NCI-H524 treated with DMSO at 0.1 percent for 48 hours (cell line): ENCODE measurements at regions not wholly inside any gene's neighbourhood (a gene's known extent, or its start where the extent isn't known, plus 50 kb on each side); places are given as distances from the start of the nearest gene placed in this dataset.
"Not testable (repeated sequence)": the region's sequence is repeated elsewhere in the genome, so short reads cannot be mapped to it uniquely, and the experiment has no call there.

Source experiments
- DNase-seq: peaks from one replicate; lab custom pipeline; 2025; lab: John Stamatoyannopoulos, UW

DNA sequence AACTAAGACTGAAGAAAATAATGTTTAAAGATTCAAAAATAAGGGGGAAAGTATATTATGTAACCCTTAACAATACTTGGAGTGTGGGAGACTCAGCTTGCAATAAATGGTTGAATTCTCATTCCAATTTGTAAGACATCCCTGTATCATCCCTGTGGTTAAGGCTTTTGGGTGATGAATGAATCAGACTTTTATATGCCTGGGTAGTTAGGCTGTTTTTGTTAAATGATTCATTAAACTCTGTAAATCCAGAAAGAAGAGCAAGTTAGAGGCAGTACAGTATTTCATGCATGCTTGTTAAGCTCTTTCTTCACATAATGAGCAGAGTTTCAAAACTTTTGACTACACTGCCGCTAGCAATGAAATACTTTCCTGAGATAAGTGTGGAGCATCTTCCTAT is 948.8 kb downstream of the SOCS6 start:
- DNase-seq, result no peak

DNA sequence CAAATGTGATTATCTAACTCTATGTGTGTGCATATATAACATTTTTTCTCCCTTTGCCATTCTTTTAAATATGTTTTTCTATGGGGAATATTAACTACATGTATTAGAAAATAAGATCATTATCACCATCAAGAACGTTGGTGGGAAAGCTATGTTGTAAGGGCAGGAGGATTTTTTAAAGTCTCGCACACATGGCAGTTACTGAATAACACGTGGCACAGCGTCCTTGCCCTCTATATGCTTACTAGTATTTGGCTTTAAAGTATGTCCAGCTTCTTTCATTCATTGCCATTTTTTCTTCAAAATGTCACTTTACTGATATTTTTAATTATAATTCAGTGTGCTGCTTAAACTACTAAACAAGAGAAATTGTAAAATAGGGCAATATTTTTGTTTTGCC is 944.3 kb downstream of the SOCS6 start:
- no peak for DNase-seq

DNA sequence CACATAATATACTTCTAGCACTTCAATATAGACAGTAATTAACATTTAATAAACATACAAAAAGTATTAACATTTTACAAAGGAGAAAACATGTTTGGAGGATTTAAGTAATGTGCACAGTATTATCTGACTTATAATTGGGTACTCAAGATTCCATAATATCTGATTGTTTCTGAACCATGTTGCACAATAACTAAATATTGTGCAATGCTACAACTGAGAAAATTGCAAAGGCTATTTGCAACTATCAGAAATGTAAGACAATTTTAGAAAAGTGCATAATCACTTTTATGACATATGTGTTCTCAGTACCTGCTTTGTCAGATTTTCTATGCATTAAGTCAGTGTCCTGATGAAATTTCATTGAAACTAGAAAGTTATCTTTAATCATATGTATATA is 934.6 kb downstream of the SOCS6 start:
- no peak for DNase-seq

DNA sequence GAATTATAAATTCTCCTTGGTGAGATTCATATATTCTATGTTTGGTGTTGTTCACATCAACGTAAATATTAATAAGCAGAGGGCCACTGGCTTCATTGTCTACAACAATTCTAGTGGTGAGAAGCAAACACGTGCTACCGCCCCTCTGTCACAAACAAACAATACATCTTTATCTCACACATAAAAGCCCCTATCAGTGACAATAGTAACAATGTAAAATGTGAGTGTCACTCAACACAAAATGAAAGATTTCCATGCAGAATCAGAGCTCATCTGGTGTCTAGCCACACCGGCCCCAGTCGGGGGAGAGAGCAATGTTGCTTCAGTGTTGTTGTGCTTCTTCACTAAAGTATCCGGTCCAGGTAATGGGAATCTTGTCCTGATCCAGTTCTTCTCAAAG is 932.6 kb downstream of the SOCS6 start:
- no peak for DNase-seq

DNA sequence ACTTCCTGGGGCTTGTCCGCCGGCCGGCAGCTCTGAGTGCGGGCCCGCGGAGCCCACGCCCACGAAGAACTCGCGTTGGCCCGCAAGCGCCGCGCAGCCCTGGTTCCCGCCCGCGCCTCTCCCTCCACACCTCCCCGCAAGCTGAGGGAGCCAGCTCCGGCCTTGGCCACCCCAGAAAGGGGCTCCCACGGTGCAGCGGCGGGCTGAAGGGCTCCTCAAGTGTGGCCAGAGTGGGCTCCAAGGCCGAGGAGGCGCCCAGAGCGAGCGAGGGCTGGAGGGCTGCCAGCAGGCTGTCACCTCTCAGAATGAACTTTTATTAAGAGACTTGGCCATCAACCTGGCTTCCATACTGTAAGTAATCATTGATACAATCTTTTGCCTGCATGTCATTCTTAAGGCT is 923.9 kb downstream of the SOCS6 start:
- not testable (repeated sequence) for DNase-seq

DNA sequence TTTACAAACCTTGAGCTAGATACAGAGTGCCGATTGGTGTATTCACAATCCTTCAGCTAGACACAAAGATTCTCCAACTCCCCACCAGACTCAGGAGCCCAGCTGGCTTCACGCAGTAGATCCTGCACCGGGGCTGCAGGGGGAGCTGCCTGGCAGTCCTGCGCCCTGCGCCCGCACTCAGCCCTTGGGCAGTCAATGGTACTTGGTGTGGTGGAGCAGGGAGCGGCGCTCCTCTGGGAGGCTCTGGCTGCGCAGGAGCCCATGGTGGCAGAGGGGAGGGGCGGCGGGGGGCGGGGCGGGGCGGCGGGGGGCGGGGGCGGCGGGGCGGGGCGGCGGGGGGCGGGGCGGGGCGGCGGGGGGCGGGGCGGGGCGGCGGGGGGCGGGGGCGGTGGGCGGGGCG is 923.4 kb downstream of the SOCS6 start:
- no peak for DNase-seq

DNA sequence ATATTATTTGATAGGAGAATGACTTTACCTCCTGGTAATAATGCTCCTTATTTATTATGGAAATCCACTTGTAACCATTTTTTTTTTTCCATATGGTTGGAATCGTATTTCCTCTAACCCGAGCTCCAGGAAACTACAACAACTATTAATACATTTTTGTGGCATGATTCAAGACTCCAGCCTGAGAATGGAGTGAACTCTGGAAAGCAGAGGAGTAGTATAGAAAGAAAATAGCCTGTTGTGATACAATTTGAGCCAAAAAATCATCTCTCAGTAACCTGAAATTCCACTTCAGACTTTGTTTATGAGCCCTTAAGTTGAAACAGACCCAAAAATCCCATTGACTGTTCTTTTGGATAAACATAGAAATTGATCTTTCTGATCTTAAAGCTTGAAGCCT is 921.1 kb downstream of the SOCS6 start:
- no peak for DNase-seq

DNA sequence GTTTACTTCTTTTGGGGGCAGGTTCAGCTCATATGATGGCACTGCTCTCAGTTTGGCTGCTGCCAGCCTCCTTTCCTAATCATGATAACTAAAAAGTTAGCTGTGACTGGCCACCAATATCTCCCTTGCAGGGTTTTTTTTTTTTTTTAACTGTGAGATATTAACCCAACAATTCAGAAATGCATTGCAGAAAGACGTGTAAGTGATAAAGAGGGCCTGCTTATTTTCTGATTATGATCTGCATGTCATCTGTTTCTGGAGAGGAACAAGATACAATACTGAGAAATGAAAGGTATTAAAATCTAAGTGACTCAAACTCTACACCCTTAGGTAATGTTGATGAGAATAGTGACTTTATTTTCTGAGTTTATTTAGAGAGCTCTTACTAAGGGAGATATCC is 905.6 kb downstream of the SOCS6 start:
- DNase-seq, result no peak

DNA sequence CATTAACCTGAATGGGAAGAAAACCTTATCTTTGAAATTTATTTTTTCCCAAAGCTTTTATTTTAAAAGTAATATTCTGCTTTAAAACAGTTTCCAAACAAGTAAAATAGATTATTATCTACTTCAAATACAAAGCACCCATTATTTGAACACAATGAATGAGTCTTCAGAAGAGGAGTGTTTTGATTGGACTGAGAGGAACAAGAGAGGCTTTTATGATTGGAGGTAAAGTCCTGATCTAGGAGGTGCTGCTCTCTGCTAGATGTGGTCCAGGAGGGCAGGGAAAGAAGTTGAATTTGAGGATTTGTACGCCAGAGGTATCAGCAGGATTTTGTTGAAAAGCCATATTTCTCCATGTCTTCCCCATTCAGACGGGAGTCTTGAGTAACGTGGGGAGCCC is 900.7 kb downstream of the SOCS6 start:
- DNase-seq, result no peak

DNA sequence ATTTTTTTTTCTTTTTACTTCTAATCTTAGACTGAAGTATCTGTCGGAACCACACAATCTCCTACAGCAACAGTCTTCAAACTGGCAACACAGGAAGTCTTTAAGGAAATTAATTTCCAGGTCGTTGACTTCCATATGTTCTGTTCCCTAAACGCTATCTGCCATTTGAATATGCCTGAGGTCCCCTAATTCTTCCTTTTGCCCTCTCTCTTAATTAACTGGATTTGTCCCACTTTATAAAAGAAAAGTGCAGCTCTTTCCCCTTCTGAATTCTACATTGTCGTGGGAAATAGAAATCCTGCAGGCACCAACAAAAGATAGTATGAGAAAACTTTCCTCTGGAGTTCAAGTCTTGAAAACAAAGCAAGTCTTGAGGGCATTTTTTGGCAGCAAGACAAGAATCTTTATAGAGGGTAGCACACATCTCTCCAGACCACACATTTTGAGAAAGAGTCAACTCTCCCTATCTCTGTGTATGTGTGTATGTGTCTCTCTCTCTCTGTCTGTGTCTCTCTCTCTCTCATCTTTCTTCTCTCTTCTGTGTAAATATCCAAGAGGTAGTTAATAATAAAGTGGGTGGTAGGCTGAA is 879.8 kb downstream of the SOCS6 start:
- no peak for DNase-seq

DNA sequence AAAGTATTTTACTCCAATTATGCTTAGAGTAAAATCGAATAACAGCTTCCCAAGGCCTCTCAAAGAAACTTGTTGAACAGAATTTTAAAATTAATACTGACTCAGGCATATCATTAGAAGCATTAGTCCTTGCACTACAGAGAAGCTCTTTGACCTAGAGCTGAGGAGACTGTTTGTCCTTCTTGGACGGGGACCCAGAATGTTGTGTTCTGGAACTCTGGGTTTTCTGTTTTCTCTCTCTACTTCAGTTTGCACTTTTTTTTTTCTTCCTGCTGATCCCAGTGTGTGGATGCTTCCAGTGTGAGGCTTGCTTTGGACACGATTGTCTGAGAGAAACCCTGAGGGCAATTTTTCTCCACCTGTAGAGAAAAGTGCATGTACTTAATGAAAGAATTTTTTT is 847.6 kb downstream of the SOCS6 start:
- no peak for DNase-seq

DNA sequence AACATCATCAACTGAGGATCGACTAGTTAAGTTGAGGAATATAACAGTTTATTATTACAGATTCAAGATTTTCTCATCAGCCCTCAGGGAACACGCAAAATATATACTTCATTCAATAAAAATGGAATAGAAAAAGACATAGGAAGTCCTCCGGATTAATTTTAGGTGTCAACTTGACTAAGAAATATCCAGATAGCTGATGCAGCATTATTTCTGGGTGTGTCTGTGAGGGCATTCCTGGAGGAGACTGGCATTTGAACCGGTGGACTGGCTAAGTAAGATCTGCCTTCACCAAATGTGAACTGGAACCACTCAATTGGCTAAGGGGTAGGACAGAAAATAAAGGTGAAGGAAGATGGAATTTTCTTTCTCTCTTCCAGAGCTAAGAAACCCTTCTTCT is 845.3 kb downstream of the SOCS6 start:
- DNase-seq, result no peak

DNA sequence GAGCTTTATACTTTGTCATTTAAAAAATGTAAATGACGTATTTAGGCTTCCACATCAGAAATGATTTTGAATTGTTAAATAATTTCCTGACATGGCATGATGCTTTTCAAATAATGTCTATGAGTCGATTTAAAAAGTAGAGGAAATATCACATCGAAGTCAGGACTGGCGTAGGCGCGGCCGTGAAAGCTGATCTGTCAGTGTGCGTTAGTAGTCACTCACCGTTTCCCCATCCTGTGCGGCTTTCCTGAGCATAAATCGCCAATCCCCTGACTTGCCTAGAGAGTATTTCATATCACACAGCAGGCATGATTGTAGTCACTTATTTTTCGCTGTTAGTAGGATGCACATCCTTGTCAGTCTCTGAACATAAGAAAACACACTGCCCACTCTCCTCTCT is 843.1 kb downstream of the SOCS6 start:
- DNase-seq, result no peak

DNA sequence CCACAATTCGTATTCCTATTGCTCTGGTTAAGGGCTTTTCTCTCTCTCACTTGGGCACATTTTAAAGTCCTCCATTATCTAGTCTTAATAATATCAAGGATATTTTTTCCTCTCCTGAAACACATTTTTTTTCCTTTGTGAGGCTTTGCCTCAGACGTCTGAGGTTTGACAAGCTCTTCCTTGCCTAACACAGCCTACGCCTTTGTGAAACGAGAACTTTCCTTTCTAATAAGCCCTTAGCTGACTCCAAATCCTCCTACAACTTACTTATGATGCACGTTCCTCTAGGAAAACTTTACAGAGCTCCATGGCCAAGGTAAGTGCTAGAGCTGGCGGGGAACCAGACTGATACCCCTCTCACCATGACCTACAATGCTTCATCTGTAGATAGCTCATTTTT is 841.5 kb downstream of the SOCS6 start:
- DNase-seq, result no peak

DNA sequence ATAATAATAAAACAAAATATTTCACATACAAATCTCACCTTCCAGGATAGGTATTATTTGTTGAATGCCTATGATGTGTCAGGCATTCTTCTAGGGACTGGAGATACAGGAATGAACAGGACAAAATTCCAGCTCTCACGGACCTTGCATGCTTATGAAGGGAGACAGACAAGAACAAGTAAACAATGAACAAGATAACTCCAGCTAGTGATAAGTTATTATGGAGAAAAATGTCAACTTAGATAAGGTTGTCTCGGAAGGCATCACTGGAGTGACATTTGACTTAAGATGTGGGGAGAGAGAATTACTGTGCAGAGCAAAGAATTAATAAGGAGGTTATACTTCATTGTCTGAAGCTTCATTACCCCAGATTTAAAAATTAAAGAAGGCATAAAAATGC is 836.7 kb downstream of the SOCS6 start:
- DNase-seq, result no peak

DNA sequence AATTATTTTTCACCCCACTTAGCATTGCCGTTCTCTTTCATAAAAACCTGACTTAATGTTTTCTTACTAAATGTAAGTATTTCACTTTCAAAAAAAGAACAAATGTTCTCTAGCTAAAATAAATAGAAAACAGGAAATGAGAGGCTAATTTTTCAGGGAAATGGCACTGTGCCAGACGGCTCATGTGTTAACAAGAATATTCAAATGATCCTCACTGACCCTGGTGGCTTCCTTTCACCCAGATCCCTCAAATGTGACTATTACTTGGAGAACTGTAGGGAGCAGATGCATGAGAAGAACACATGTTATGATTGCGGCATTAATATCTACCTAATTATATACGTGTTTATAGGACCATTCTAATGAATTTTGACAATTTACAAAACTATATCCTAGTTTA is 827.7 kb downstream of the SOCS6 start:
- no peak for DNase-seq

DNA sequence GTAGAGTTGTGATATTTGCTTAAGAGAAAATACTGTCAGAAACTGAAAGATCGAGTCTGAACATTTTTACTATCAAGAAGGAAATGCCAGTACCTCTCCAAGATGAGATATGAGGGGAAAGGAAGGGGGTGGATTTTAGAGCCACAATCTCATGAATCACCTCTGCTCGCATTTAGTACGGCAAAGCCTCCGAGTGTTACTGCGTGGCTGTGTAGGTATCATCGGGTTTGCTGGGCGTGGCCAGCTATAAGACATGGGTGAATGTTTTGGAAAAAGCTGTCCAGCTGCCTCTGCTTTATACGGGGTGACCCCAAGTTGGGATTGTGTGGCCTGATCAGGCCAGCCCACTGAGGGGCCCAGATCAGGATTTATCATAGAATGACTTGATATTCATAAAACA is 826.4 kb downstream of the SOCS6 start:
- no peak for DNase-seq

DNA sequence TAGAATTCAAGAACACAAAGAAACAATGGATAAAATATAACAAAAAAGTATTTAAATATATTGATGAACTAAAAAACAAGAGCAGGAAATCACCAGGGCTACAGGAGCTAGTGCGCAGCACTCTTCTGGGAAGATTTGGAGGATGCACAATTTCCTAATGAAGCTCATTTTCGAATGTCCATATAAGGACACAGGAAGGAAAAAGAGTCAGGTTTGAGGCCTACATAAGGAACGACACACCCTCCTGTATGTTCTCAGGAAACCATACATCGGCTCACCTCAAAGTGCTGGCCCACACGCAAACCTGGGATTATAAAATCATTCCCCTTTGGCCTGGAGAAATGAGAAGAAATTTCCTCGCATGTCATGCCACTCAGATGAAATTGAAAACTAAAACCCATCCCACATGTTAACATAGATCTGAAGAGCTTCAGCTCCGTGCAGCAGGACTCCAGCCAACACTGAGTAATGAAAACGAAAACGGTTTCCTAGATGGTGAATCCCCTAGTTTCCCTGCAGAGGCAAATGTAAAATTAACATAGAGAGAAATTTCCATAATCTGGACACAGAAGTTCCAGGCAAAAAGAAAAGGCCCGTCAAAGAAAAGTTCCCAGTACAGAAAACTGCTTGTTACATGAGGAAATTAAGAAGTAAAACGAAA is 825.8 kb downstream of the SOCS6 start:
- DNase-seq, result no peak

DNA sequence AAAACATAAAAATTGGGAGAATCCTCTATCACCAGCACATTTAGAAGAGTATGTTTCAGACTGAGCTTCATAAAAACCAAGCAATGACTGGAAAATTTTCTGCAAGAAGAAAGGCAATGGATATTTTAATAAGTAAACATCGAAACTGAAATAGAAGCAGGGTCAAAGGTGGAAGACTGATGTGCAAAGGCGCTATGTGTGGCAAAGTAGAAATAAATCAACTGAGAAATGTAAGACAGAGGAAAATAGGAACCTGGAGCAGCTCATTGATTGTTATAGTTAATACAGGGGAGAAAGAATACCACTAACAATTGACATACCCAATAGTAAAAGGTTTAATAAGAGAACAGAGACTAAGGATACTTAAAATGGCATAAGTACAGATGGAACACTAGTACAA is 818.4 kb downstream of the SOCS6 start:
- no peak for DNase-seq

DNA sequence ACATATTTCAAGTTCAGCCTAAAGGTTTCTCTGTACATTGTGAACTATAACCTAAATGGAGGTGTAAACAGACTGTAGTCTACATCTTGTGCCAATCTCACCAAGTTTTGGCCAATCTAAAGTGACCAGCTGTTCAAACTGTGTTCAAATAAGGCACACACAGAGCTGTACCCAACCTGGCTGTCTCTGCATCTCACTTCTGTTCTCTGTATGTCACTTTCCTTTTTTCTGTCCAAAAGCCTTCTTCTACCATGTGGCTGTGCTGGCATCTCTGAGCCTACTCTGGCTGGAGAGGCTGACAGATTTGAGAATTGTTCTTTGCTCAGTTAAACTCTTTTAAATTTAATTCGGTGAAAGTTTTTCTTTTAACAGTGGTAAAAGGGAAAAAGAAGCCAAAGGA is 817.9 kb downstream of the SOCS6 start:
- no peak for DNase-seq

DNA sequence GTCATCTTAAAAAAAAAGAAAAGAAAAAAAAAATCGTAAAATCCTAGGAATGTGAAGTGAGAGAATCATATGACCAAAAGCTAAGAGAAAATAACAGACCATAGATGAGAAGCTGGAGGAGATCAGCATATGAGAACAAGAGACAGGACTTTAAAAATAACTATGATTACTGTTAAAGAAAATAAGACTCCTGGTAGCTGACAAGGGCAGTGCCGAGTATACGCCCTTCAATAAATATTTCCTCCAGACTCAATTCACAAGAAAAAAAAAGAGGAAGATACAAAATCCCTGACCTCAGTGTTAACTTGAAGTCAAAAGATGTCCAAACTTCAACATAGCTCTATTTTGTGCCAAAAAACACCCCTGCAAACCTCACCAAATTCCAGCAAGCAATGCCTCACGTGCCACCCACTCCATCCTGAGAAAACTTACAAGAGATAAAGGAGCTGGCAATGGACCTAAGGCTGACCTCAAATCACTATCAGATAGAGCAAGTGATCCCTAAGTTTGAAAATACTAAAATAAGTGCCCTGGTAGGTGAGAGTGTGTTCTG is 817.2 kb downstream of the SOCS6 start:
- DNase-seq, result no peak

DNA sequence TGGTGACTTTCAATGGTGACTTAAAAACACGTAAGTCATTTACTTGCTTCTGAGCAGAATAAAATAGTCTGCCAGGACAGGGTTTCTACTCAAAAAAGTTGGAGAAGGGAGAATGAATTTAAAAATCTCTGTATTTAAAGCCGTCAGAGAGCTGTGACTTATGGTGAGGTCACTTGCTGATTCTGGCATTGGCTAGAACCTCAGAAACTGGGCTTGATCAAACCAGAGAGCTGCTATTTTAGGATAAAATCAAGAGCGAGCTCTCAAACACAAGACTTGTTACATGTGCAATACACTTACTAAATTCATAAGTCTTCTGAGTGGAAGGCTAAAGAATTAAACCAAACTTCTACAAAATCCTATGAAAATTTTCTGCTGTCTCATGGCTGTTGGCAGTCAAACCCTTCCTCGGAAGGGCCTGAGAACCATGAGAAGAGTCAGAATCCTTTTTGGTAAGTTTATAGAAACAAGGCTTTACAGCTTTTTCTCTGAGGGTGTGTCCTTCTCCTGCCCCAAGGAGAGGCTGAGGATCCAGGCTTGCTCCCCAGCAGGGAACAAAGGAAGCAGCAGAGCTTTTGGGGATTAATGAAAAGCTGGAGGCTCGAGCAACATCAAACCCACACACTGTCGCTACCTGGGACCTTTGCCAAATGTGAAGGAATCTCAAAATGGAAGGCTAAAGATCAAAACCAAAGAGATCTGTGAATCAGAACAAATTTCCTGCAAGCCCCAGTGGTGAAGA is 816.4 kb downstream of the SOCS6 start:
- no peak for DNase-seq

DNA sequence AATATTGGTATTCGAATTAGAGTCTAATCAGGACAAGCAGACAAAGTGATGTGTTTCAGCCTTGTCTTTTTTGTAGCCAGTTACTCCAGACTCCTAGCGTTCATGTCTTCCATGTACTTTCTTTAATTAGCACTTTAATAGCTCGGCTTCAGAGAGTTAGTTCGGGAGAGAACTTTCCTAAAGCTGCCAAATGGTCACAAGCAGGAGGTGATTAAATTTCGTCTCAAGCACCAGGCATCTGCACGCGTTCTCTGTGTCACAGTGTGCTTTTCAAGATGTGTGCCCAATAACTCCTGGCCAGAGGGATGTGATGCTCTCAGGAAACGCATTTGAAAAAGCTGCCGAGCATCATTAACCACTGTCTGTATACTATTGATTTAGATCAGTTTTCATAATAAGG is 790.8 kb downstream of the SOCS6 start:
- DNase-seq, result peak; percentile 67
